GM12878 (cell line): ENCODE measurements at regions not wholly inside any gene's neighbourhood (a gene's known extent, or its start where the extent isn't known, plus 50 kb on each side); places are given as distances from the start of the nearest gene placed in this dataset.

ENCODE experiments used
- ATAC-seq: fragments of 200-7000 bp; cut with Tn5 transposase; 3 replicates; pipeline ENCODE4 v1.9.1; 2020; ENCODE audit warnings: mild to moderate bottlenecking, moderate library complexity
- BruUV-seq: library from RNA; stranded (reverse); fragments of 400-500 nt; replicated peaks from 2 replicates; lab custom pipeline; 2021; lab: Mats Ljungman, UMichigan
- CTCF ChIA-PET: fragments of 300-600 bp; sonication (Branson Sonifier 250); formaldehyde crosslinking; extraction: SDS; loops from one replicate; lab custom pipeline; 2021; ENCODE audit warnings: inconsistent platforms; lab: Yijun Ruan, JAX
- POLR2A ChIA-PET: fragments of 350-600 bp; formaldehyde crosslinking; extraction: SDS; loops from one replicate; lab custom pipeline; 2021; ENCODE audit warnings: inconsistent platforms; lab: Charles Lee
- RAD21 ChIA-PET: fragments of 300-600 bp; sonication (Branson Sonifier 250); formaldehyde crosslinking; loops from one replicate; lab custom pipeline; 2023; ENCODE audit warnings: antibody characterized with exemption; ENCODE audit not compliant: unreplicated experiment; lab: Charles Lee
- SMC1A ChIA-PET: fragments of 300-600 bp; sonication (Branson Sonifier 250); formaldehyde crosslinking; loops from one replicate; lab custom pipeline; 2023; ENCODE audit not compliant: unreplicated experiment, uncharacterized antibody; lab: Charles Lee
- DNase-seq: peaks from one replicate; pipeline ENCODE4 v3.0.0-alpha.2; 2011; ENCODE audit warnings: low read depth, low spot score
- FAIRE-seq: peaks from 3 replicates; lab custom pipeline; 2011; peaks lifted over from hg19 to GRCh38; lab: Jason Lieb, UNC
- H2AFZ ChIP-seq: 2 replicates; pipeline ENCODE4 v1.6.0; 2011; ENCODE audit warnings: low read depth, low read length, control low read depth; ENCODE audit not compliant: control insufficient read depth
- H3K27ac ChIP-seq: 2 replicates; pipeline ENCODE4 v1.5.1; 2011; ENCODE audit warnings: control low read depth; ENCODE audit not compliant: control insufficient read depth, insufficient read depth
- H3K27me3 ChIP-seq, 2 experiments: replicated peaks in 1 of 2; 2 replicates each; pipeline versions ENCODE4 v1.6.0 to v1.6.1; 2011; ENCODE audit warnings: low read length in 1 of 2; ENCODE audit not compliant: control insufficient read depth in 2 of 2, insufficient read depth in 2 of 2
- H3K36me3 ChIP-seq, 2 experiments: 2 replicates each; pipeline ENCODE4 v1.5.1; 2011; ENCODE audit warnings: low read length in 1 of 2; ENCODE audit not compliant: control insufficient read depth in 2 of 2, insufficient read depth in 2 of 2
- H3K4me1 ChIP-seq: 2 replicates; pipeline ENCODE4 v1.6.1; 2011; ENCODE audit warnings: mild to moderate bottlenecking, low read length, moderate library complexity, mixed read lengths; ENCODE audit not compliant: control insufficient read depth, insufficient read depth
- H3K4me2 ChIP-seq: 2 replicates; pipeline ENCODE4 v1.6.0; 2011; ENCODE audit warnings: control low read depth; ENCODE audit not compliant: control insufficient read depth, insufficient read depth
- H3K4me3 ChIP-seq: fragments of 200-600 bp; sonication (generic); 2 replicates; pipeline ENCODE4 v1.5.1; 2016
- H3K79me2 ChIP-seq: 2 replicates; pipeline ENCODE4 v1.6.0; 2011; ENCODE audit warnings: low read length; ENCODE audit not compliant: control insufficient read depth, insufficient read depth
- H3K9ac ChIP-seq: 2 replicates; pipeline ENCODE4 v1.8.0; 2011; ENCODE audit warnings: low read length, control low read depth, mixed read lengths; ENCODE audit not compliant: control insufficient read depth, insufficient read depth
- H3K9me3 ChIP-seq: replicated peaks from 3 replicates; pipeline ENCODE4 v1.5.1; 2011; ENCODE audit warnings: mild to moderate bottlenecking, low read length; ENCODE audit not compliant: control insufficient read depth, insufficient read depth
- H4K20me1 ChIP-seq: 2 replicates; pipeline ENCODE4 v1.6.0; 2011; ENCODE audit not compliant: control insufficient read depth, insufficient read depth
- ATF7 ChIP-seq: fragments of 450-650 bp; IDR thresholded peaks from 2 replicates; pipeline ENCODE4 v1.6.1; 2016; ENCODE audit warnings: low read depth, mild to moderate bottlenecking
- CHD1 ChIP-seq: IDR thresholded peaks from 2 replicates; pipeline ENCODE4 v1.6.1; 2012; ENCODE audit warnings: low read depth, low read length, improper control_type of control experiment
- CHD2 ChIP-seq: IDR thresholded peaks from 2 replicates; pipeline ENCODE4 v1.6.1; 2011; ENCODE audit warnings: low read depth, low read length, improper control_type of control experiment, borderline replicate concordance
- CREB1 ChIP-seq: IDR thresholded peaks from 2 replicates; pipeline ENCODE4 v1.6.1; 2012; ENCODE audit warnings: low read depth, mild to moderate bottlenecking, inconsistent platforms
- KAT2A ChIP-seq: conservative IDR thresholded peaks from 2 replicates; pipeline ENCODE4 v1.6.1; 2011; ENCODE audit warnings: low read depth, low read length; ENCODE audit not compliant: control insufficient read depth
- MYB ChIP-seq: fragments of 150-350 bp; IDR thresholded peaks from 2 replicates; pipeline ENCODE4 v1.6.1; 2014; ENCODE audit warnings: mild to moderate bottlenecking, low read depth, low read length, borderline replicate concordance
- NRF1 ChIP-seq: conservative IDR thresholded peaks from 2 replicates; pipeline ENCODE4 v1.6.1; 2011; ENCODE audit warnings: mild to moderate bottlenecking, low read depth, low read length, improper control_type of control experiment
- PAX8 ChIP-seq: fragments of 450-650 bp; IDR thresholded peaks from 2 replicates; pipeline ENCODE4 v1.6.1; 2017; ENCODE audit warnings: mild to moderate bottlenecking, moderate library complexity
- PKNOX1 ChIP-seq: fragments of 450-650 bp; IDR thresholded peaks from 2 replicates; pipeline ENCODE4 v1.6.1; 2016; ENCODE audit warnings: mild to moderate bottlenecking
- SREBF1 ChIP-seq: IDR thresholded peaks from 2 replicates; pipeline ENCODE4 v1.6.1; 2012; ENCODE audit warnings: mild to moderate bottlenecking, low read length
- STAT3 ChIP-seq: IDR thresholded peaks from 2 replicates; pipeline ENCODE4 v1.6.1; 2011; ENCODE audit warnings: low read depth, low read length, improper control_type of control experiment
- SUZ12 ChIP-seq: fragments of 200-600 bp; sonication (generic); IDR thresholded peaks from one replicate; pipeline ENCODE4 v1.6.1; 2018; ENCODE audit warnings: antibody characterized with exemption, mild to moderate bottlenecking; ENCODE audit not compliant: unreplicated experiment
- ZNF622 ChIP-seq: fragments of 450-650 bp; IDR thresholded peaks from 2 replicates; pipeline ENCODE4 v1.6.1; 2017; ENCODE audit warnings: mild to moderate bottlenecking, inconsistent platforms
- WGBS: methylation state at CpG from one replicate; pipeline ENCODE4 v1.1.6; 2016; ENCODE audit warnings: low lambda C conversion rate; ENCODE audit not compliant: insufficient replicate concordance, insufficient coverage; ENCODE audit errors: missing lambda C conversion rate; 5-methylcytosine and 5-hydroxymethylcytosine counted together
- in situ Hi-C: fragments of 300-500 bp; cut with MboI; formaldehyde crosslinking; loops from 9 replicates; pipeline ENCODE4 v1.14.3; 2018; ENCODE audit warnings: mixed read lengths
- intact Hi-C: fragments of 100-400 bp; cut with micrococcal nuclease; formaldehyde crosslinking; loops from one replicate; pipeline ENCODE4 v1.14.2; 2022; ENCODE audit not compliant: unreplicated experiment
- TF ChIP-seq, protein P1 (sequence below): IDR thresholded peaks from 2 replicates; pipeline ENCODE4 v1.6.1; 2012; ENCODE audit warnings: low read depth, low read length, improper control_type of control experiment
- TF ChIP-seq, protein P2 (sequence below): fragments of 450-650 bp; IDR thresholded peaks from 2 replicates; pipeline ENCODE4 v1.6.1; 2017; ENCODE audit warnings: antibody characterized with exemption, mild to moderate bottlenecking, moderate library complexity

DNA sequence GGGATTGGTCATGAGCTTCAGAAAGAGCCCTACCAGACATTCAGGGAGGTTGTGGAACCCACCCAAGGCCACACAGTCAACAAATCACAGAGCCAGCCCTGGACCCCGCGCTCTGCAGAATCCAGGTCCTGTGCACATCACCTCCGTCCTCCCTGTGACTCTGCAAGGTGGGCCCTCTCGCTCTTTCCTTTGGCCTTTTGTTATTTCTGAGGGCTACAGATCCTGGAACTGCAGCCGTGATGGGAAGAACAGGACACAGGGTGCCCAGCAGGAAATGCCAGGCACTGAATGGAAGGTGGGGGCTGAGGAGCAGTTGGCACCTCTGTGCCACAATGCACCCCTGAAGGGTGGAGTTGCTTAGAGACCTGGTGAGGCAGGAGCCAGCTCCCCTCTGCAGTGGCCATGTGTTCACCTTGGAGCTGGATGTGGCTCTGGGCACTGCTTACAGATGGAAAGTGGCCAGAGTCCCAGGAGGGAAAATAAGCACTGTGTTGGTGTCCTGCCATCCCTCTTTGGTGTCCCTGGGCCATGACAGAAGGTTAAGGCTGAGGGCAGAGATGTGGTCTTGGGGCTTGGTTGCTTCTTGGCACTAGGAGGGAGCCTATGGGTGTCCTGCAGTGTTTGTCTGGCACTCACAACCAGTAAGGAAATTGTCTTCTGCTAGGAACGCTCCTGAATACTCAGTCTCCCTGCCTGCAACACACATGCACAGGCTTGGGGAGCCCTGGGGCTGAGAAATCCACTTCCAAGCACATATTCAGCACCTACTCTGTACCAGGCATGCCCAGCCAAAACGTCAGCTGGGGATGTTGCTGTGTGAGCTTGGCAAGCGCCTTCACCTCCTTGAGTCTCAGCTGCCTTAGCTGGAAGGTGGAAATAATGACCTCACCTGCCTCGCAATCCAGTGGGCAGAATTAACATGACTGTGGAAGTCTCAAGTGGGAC, 98.0 kb upstream of the SLC6A6 start:
- POLR2A ChIA-PET, result no interaction called here
- Histone ChIP-seq H3K9ac (no peak overlapping the region), H3K4me3 (no peak overlapping the region), H3K4me1 (peaks cover 19% of the 10 kb centered on the region), H3K36me3 (no peaks in the 10 kb centered on the region), H4K20me1 (no peaks in the 10 kb centered on the region), H2AFZ (no peak overlapping the region), H3K27ac (no peak overlapping the region), H3K79me2 (no peaks in the 10 kb centered on the region), H3K9me3 (no peaks in the 10 kb centered on the region), H3K4me2 (no peak overlapping the region), H3K27me3 (peaks cover 0 to 3% of the 10 kb centered on the region in 2 experiments; a peak in 3 of 4 replicates)
- BruUV-seq, result no TSS peak
- ATAC-seq (no peak), FAIRE-seq (no peak), DNase-seq (no peak)
- 26% methylated on average over 9 of the region's 9 CpGs for WGBS
- CTCF ChIA-PET, result interaction anchor here (0.6 kb wide), 1 partner anchor 152 kb away, joined by 3 read pairs; no protein-coding TSS in a partner anchor
- no peak for TF ChIP-seq SUZ12
- TF ChIP-seq CHD2, result no peak
- TF ChIP-seq CREB1, result no peak
- TF ChIP-seq NRF1, result no peak
- no peak for TF ChIP-seq SREBF1
- TF ChIP-seq ATF7, result no peak
- TF ChIP-seq STAT3, result no peak
- no peak for TF ChIP-seq KAT2A
- TF ChIP-seq PAX8, result no peak
- no peak for TF ChIP-seq CHD1
- TF ChIP-seq, protein P1, sequence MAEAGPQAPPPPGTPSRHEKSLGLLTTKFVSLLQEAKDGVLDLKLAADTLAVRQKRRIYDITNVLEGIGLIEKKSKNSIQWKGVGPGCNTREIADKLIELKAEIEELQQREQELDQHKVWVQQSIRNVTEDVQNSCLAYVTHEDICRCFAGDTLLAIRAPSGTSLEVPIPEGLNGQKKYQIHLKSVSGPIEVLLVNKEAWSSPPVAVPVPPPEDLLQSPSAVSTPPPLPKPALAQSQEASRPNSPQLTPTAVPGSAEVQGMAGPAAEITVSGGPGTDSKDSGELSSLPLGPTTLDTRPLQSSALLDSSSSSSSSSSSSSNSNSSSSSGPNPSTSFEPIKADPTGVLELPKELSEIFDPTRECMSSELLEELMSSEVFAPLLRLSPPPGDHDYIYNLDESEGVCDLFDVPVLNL, result no peak
- TF ChIP-seq PKNOX1, result no peak
- TF ChIP-seq MYB, result no peak
- TF ChIP-seq, protein P2, sequence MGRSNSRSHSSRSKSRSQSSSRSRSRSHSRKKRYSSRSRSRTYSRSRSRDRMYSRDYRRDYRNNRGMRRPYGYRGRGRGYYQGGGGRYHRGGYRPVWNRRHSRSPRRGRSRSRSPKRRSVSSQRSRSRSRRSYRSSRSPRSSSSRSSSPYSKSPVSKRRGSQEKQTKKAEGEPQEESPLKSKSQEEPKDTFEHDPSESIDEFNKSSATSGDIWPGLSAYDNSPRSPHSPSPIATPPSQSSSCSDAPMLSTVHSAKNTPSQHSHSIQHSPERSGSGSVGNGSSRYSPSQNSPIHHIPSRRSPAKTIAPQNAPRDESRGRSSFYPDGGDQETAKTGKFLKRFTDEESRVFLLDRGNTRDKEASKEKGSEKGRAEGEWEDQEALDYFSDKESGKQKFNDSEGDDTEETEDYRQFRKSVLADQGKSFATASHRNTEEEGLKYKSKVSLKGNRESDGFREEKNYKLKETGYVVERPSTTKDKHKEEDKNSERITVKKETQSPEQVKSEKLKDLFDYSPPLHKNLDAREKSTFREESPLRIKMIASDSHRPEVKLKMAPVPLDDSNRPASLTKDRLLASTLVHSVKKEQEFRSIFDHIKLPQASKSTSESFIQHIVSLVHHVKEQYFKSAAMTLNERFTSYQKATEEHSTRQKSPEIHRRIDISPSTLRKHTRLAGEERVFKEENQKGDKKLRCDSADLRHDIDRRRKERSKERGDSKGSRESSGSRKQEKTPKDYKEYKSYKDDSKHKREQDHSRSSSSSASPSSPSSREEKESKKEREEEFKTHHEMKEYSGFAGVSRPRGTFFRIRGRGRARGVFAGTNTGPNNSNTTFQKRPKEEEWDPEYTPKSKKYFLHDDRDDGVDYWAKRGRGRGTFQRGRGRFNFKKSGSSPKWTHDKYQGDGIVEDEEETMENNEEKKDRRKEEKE, result no peak
- TF ChIP-seq ZNF622, result no peak
- in situ Hi-C loops, result no loop called here
- intact Hi-C loops, result no loop called here
- SMC1A ChIA-PET, result no interaction called here
- RAD21 ChIA-PET, result no interaction called here
